Left kidney (tissue), 1 donor: ENCODE measurements at regions not wholly inside any gene's neighbourhood (a gene's known extent, or its start where the extent isn't known, plus 50 kb on each side); places are given as distances from the start of the nearest gene placed in this dataset.
A peak's percentile ranks its signal among the peaks of the same experiment; 100 is the strongest.
"Not testable (repeated sequence)": the region's sequence is repeated elsewhere in the genome, so short reads cannot be mapped to it uniquely, and the experiment has no call there.

ENCODE experiments used
- DNase-seq: peaks from one replicate; pipeline ENCODE4 v3.0.0-alpha.2; 2013

- DNase-seq = no peak
Observed at GRCh38 chr16:66095676-66096075, 270.8 kb upstream of the CDH5 start.

GRCh38 chr16:66093191-66093590 lies 273.3 kb upstream of the CDH5 start:
- no peak for DNase-seq

- DNase-seq = no peak
Observed at GRCh38 chr16:66091471-66091891, 275.0 kb upstream of the CDH5 start.

- no peak for DNase-seq
Observed at GRCh38 chr16:66088681-66089080, 277.8 kb upstream of the CDH5 start.

- DNase-seq = no peak
Observed at GRCh38 chr16:66087308-66087707, 279.2 kb upstream of the CDH5 start.

GRCh38 chr16:66085651-66086050 lies 280.8 kb upstream of the CDH5 start:
- no peak for DNase-seq

- not testable (repeated sequence) for DNase-seq
Observed at GRCh38 chr16:66084731-66085130, 281.8 kb upstream of the CDH5 start.

- no peak for DNase-seq
Observed at GRCh38 chr16:66084306-66084705, 282.2 kb upstream of the CDH5 start.

- DNase-seq = no peak
Observed at GRCh38 chr16:66083171-66083570, 283.3 kb upstream of the CDH5 start.

GRCh38 chr16:66082424-66082823 lies 284.1 kb upstream of the CDH5 start:
- no peak for DNase-seq

- DNase-seq = no peak
Observed at GRCh38 chr16:66081775-66082366, 284.6 kb upstream of the CDH5 start.

- no peak for DNase-seq
Observed at GRCh38 chr16:66079671-66080334, 286.7 kb upstream of the CDH5 start.

GRCh38 chr16:66070140-66070917 lies 296.2 kb upstream of the CDH5 start:
- peak; percentile 59 for DNase-seq

GRCh38 chr16:66069587-66069986 lies 296.9 kb upstream of the CDH5 start:
- DNase-seq = no peak

GRCh38 chr16:66066404-66066803 lies 300.1 kb upstream of the CDH5 start:
- no peak for DNase-seq

- no peak for DNase-seq
Observed at GRCh38 chr16:66065925-66066324, 300.6 kb upstream of the CDH5 start.

GRCh38 chr16:66064801-66065530 lies 301.5 kb upstream of the CDH5 start:
- DNase-seq = no peak

GRCh38 chr16:66058832-66059231 lies 307.7 kb upstream of the CDH5 start:
- no peak for DNase-seq

GRCh38 chr16:66058172-66058691 lies 308.3 kb upstream of the CDH5 start:
- DNase-seq = peak; percentile 62

- DNase-seq = no peak
Observed at GRCh38 chr16:66057057-66057456, 309.4 kb upstream of the CDH5 start.

GRCh38 chr16:66054095-66054494 lies 312.4 kb upstream of the CDH5 start:
- no peak for DNase-seq

- DNase-seq = no peak
Observed at GRCh38 chr16:66052745-66053144, 313.7 kb upstream of the CDH5 start.
